H9 (cell line): ENCODE measurements at regions not wholly inside any gene's neighbourhood (a gene's known extent, or its start where the extent isn't known, plus 50 kb on each side); places are given as distances from the start of the nearest gene placed in this dataset.

Source experiments
- DNase-seq: peaks from one replicate; pipeline ENCODE4 v3.0.0-alpha.2; 2017
- H2AFZ ChIP-seq: one replicate; pipeline ENCODE4 v1.6.1; 2013; ENCODE audit warnings: mild to moderate bottlenecking, low read length, control low read depth, moderate library complexity
- H2AK5ac ChIP-seq: 2 replicates; pipeline ENCODE4 v1.6.1; 2013; ENCODE audit warnings: low read length, control low read depth, mixed read lengths; ENCODE audit not compliant: insufficient read length
- H2BK120ac ChIP-seq: one replicate; pipeline ENCODE4 v1.6.1; 2013; ENCODE audit warnings: low read depth, mild to moderate bottlenecking, low read length, control low read depth, inconsistent platforms; ENCODE audit not compliant: poor library complexity, severe bottlenecking
- H2BK12ac ChIP-seq: 2 replicates; pipeline ENCODE4 v1.6.1; 2013; ENCODE audit warnings: low read length, control low read depth, mixed read lengths, low read depth; ENCODE audit not compliant: insufficient read length
- H2BK15ac ChIP-seq: 2 replicates; pipeline ENCODE4 v1.6.1; 2013; ENCODE audit warnings: low read depth, low read length, control low read depth
- H2BK20ac ChIP-seq: one replicate; pipeline ENCODE4 v1.6.1; 2013; ENCODE audit warnings: low read depth, mild to moderate bottlenecking, low read length, control low read depth, inconsistent platforms; ENCODE audit not compliant: poor library complexity, severe bottlenecking
- H2BK5ac ChIP-seq: 2 replicates; pipeline ENCODE4 v1.6.1; 2013; ENCODE audit warnings: low read length, control low read depth, mixed read lengths; ENCODE audit not compliant: insufficient read length
- H3K14ac ChIP-seq: 2 replicates; pipeline ENCODE4 v1.6.1; 2013; ENCODE audit warnings: low read length, control low read depth; ENCODE audit not compliant: insufficient read depth
- H3K18ac ChIP-seq: 2 replicates; pipeline ENCODE4 v1.6.1; 2013; ENCODE audit warnings: low read depth, mild to moderate bottlenecking, mixed read lengths, low read length, control low read depth; ENCODE audit not compliant: insufficient read length
- H3K23ac ChIP-seq: 2 replicates; pipeline ENCODE4 v1.6.1; 2013; ENCODE audit warnings: low read length, control low read depth, mixed read lengths, low read depth; ENCODE audit not compliant: insufficient read length
- H3K23me2 ChIP-seq: 2 replicates; pipeline ENCODE4 v1.6.1; 2013; ENCODE audit warnings: low read depth, mild to moderate bottlenecking, mixed read lengths, low read length, control low read depth; ENCODE audit not compliant: insufficient read length, poor library complexity, severe bottlenecking
- H3K27ac ChIP-seq: 2 replicates; pipeline ENCODE4 v1.5.1; 2013; ENCODE audit warnings: low read length, control low read depth, mixed read lengths, low read depth; ENCODE audit not compliant: insufficient read length
- H3K27me3 ChIP-seq: 2 replicates; pipeline ENCODE4 v1.6.1; 2013; ENCODE audit warnings: low read length, control low read depth, inconsistent platforms; ENCODE audit not compliant: insufficient read depth
- H3K4ac ChIP-seq: 2 replicates; pipeline ENCODE4 v1.6.1; 2013; ENCODE audit warnings: low read depth, mild to moderate bottlenecking, control low read depth, inconsistent platforms, low read length, moderate library complexity
- H3K4me1 ChIP-seq: 2 replicates; pipeline ENCODE4 v1.6.1; 2013; ENCODE audit warnings: low read length, control low read depth, inconsistent platforms; ENCODE audit not compliant: insufficient read depth
- H3K4me2 ChIP-seq: 2 replicates; pipeline ENCODE4 v1.6.1; 2013; ENCODE audit warnings: low read length, control low read depth, mixed read lengths; ENCODE audit not compliant: insufficient read length, insufficient read depth
- H3K56ac ChIP-seq: 2 replicates; pipeline ENCODE4 v1.6.1; 2013; ENCODE audit warnings: low read depth, mild to moderate bottlenecking, mixed read lengths, low read length, control low read depth; ENCODE audit not compliant: insufficient read length
- H3K79me1 ChIP-seq: 2 replicates; pipeline ENCODE4 v1.6.1; 2013; ENCODE audit warnings: low read depth, mild to moderate bottlenecking, moderate library complexity, low read length, control low read depth, inconsistent platforms; ENCODE audit not compliant: insufficient read depth, poor library complexity, severe bottlenecking
- H3K79me2 ChIP-seq: 2 replicates; pipeline ENCODE4 v1.6.1; 2013; ENCODE audit warnings: low read length, control low read depth, inconsistent platforms; ENCODE audit not compliant: insufficient read depth
- H3K9ac ChIP-seq: 2 replicates; pipeline ENCODE4 v1.6.1; 2013; ENCODE audit warnings: low read length, control low read depth, mixed read lengths; ENCODE audit not compliant: insufficient read length; ENCODE audit errors: extremely low read depth
- H3K9me3 ChIP-seq: one replicate; pipeline ENCODE4 v1.6.1; 2013; ENCODE audit warnings: low read depth, low read length, inconsistent platforms; ENCODE audit not compliant: control insufficient read depth
- H3T11ph ChIP-seq: one replicate; pipeline ENCODE4 v1.6.1; 2013; ENCODE audit warnings: mild to moderate bottlenecking, low read length, control low read depth, inconsistent platforms
- H4K20me1 ChIP-seq: one replicate; pipeline ENCODE4 v1.6.1; 2013; ENCODE audit not compliant: control insufficient read depth, insufficient read length, insufficient read depth
- H4K5ac ChIP-seq: 2 replicates; pipeline ENCODE4 v1.6.1; 2013; ENCODE audit warnings: low read depth, mild to moderate bottlenecking, mixed read lengths, low read length, control low read depth; ENCODE audit not compliant: insufficient read length
- H4K8ac ChIP-seq: replicated peaks from 2 replicates; pipeline ENCODE4 v1.6.1; 2013; ENCODE audit warnings: low read length, control low read depth, mixed read lengths, low read depth; ENCODE audit not compliant: insufficient read length
- H4K91ac ChIP-seq: 2 replicates; pipeline ENCODE4 v1.6.1; 2013; ENCODE audit warnings: low read depth, mild to moderate bottlenecking, moderate library complexity, mixed read lengths, low read length, control low read depth; ENCODE audit not compliant: insufficient read length
- H3K27ac Mint-ChIP-seq, 3 experiments: 2 replicates in 2 of 3; 3 replicates in 1 of 3; pipeline ENCODE4 v1.8.0; 2020 to 2021; ENCODE audit warnings: mixed read lengths in 3 of 3, mild to moderate bottlenecking in 1 of 3, moderate library complexity in 1 of 3
- H3K27me3 Mint-ChIP-seq: 2 replicates; pipeline ENCODE4 v1.8.0; 2021; ENCODE audit warnings: low read depth, mild to moderate bottlenecking, moderate library complexity, mixed read lengths
- H3K36me3 Mint-ChIP-seq, 3 experiments: 2 replicates in 2 of 3; 3 replicates in 1 of 3; pipeline ENCODE4 v1.8.0; 2020 to 2021; ENCODE audit warnings: low read depth in 3 of 3, mixed read lengths in 3 of 3; ENCODE audit not compliant: insufficient read depth in 1 of 3
- H3K4me1 Mint-ChIP-seq, 2 experiments: 2 replicates each; pipeline ENCODE4 v1.8.0; 2020; ENCODE audit warnings: mixed read lengths in 2 of 2
- H3K4me3 Mint-ChIP-seq, 2 experiments: 2 replicates in 1 of 2; 3 replicates in 1 of 2; pipeline ENCODE4 v1.8.0; 2020 to 2021; ENCODE audit warnings: mild to moderate bottlenecking in 2 of 2, mixed read lengths in 2 of 2, moderate library complexity in 1 of 2
- H3K9me3 Mint-ChIP-seq, 2 experiments: 2 replicates in 1 of 2; 3 replicates in 1 of 2; pipeline ENCODE4 v1.8.0; 2020; ENCODE audit warnings: mild to moderate bottlenecking in 2 of 2, mixed read lengths in 2 of 2, moderate library complexity in 1 of 2
- WGBS: extraction: QIAGEN DNeasy Blood & Tissue Kit; methylation state at CpG from one replicate; pipeline ENCODE4 v1.1.7; 2013; ENCODE audit warnings: missing lambda C conversion rate, low lambda C conversion rate, mixed read lengths; ENCODE audit not compliant: insufficient read length; ENCODE audit errors: extremely low coverage; 5-methylcytosine and 5-hydroxymethylcytosine counted together
- TF ChIP-seq, protein P1 (sequence below): fragments of 200-600 bp; sonication (generic); conservative IDR thresholded peaks from 3 replicates; pipeline ENCODE4 v1.8.0; 2021; ENCODE audit warnings: antibody characterized with exemption, mild to moderate bottlenecking

DNA sequence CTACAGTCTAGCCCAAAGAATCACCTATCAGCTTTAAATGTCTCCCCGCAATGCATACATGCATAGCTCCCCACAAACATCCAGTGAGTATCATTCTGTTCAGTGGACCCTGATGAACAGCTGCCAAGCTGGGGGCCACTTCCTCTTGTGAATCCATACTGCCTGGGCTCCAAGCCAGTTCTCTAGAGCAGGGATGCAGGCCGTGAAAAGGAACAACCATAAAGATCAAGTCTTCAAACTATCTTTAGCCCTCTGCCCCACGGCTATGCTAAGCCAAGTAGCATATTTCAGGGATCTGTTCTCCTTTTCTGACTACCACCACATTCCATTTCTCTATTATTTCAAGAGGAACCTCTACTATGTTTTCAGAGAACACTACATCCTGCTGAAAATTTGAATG is 191.7 kb upstream of the BTBD3 start:
- WGBS = no CpG with 5 or more reads among the region's 3 CpGs
- no peak overlapping the region for H3K27ac ChIP-seq
- no peak overlapping the region for H4K8ac ChIP-seq
- H2AK5ac ChIP-seq = no peak overlapping the region
- H3K56ac ChIP-seq = no peak overlapping the region
- H3K9ac ChIP-seq = no peak overlapping the region
- H2BK15ac ChIP-seq = no peak overlapping the region
- no peak overlapping the region for H4K5ac ChIP-seq
- peaks cover 0 to 8% (median 2%) of the 10 kb centered on the region in 3 experiments; a peak in 2 of 7 replicates for H3K36me3 Mint-ChIP-seq
- no peak overlapping the region for H2BK20ac ChIP-seq
- DNase-seq = no peak
- H2BK120ac ChIP-seq = no peak overlapping the region
- peaks cover 2% of the 10 kb centered on the region; the same call in 1 of the 2 replicates for H3K4me1 ChIP-seq
- peaks cover 6 to 7% of the 10 kb centered on the region in 2 experiments for H3K4me1 Mint-ChIP-seq
- no peak overlapping the region for H2BK5ac ChIP-seq
- H3K18ac ChIP-seq = no peak overlapping the region
- H3K14ac ChIP-seq = no peak overlapping the region
- no peaks in the 10 kb centered on the region for H4K20me1 ChIP-seq
- no peaks in the 10 kb centered on the region for H3K9me3 ChIP-seq
- H4K91ac ChIP-seq = no peak overlapping the region
- no peak overlapping the region for H3T11ph ChIP-seq
- H3K27ac Mint-ChIP-seq = no peak overlapping the region
- H3K23me2 ChIP-seq = no peaks in the 10 kb centered on the region
- no peak overlapping the region for H2BK12ac ChIP-seq
- H3K4me3 Mint-ChIP-seq = no peak overlapping the region
- TF ChIP-seq, protein P1, sequence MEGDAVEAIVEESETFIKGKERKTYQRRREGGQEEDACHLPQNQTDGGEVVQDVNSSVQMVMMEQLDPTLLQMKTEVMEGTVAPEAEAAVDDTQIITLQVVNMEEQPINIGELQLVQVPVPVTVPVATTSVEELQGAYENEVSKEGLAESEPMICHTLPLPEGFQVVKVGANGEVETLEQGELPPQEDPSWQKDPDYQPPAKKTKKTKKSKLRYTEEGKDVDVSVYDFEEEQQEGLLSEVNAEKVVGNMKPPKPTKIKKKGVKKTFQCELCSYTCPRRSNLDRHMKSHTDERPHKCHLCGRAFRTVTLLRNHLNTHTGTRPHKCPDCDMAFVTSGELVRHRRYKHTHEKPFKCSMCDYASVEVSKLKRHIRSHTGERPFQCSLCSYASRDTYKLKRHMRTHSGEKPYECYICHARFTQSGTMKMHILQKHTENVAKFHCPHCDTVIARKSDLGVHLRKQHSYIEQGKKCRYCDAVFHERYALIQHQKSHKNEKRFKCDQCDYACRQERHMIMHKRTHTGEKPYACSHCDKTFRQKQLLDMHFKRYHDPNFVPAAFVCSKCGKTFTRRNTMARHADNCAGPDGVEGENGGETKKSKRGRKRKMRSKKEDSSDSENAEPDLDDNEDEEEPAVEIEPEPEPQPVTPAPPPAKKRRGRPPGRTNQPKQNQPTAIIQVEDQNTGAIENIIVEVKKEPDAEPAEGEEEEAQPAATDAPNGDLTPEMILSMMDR = no peak
- H3K23ac ChIP-seq = no peak overlapping the region
- no peak overlapping the region for H2AFZ ChIP-seq
- H3K4me2 ChIP-seq = no peak overlapping the region
- H3K27me3 Mint-ChIP-seq = no peaks in the 10 kb centered on the region
- H3K9me3 Mint-ChIP-seq = peaks cover 4 to 7% of the 10 kb centered on the region in 2 experiments; a peak in 4 of 5 replicates
- no peaks in the 10 kb centered on the region for H3K27me3 ChIP-seq
- no peaks in the 10 kb centered on the region for H3K79me1 ChIP-seq
- H3K4ac ChIP-seq = no peak overlapping the region
- no peaks in the 10 kb centered on the region for H3K79me2 ChIP-seq
